AG09309 (cell line): ENCODE measurements at regions not wholly inside any gene's neighbourhood (a gene's known extent, or its start where the extent isn't known, plus 50 kb on each side); places are given as distances from the start of the nearest gene placed in this dataset.

ENCODE experiments used
- DNase-seq: peaks from one replicate; pipeline ENCODE4 v3.0.0-alpha.2; 2010; ENCODE audit warnings: low read depth
- H3K4me3 ChIP-seq: 2 replicates; pipeline ENCODE4 v1.5.1; 2011; ENCODE audit warnings: mild to moderate bottlenecking, low read depth, low read length, moderate library complexity; ENCODE audit not compliant: control insufficient read depth
- CTCF ChIP-seq: IDR thresholded peaks from 2 replicates; pipeline ENCODE4 v1.5.1; 2011; ENCODE audit warnings: mild to moderate bottlenecking, low read depth, low read length, inconsistent platforms; ENCODE audit not compliant: insufficient read depth, control insufficient read depth; ENCODE audit errors: missing control alignments

GRCh38 chr19:33887891-33888290, 91.2 kb downstream of the KCTD15 start:
- H3K4me3 ChIP-seq: no peak overlapping the region
- no peak for TF ChIP-seq CTCF
- DNase-seq: no peak

GRCh38 chr19:33888665-33889064, 92.0 kb downstream of the KCTD15 start:
- DNase-seq: no peak
- TF ChIP-seq CTCF: no peak
- no peak overlapping the region for H3K4me3 ChIP-seq

GRCh38 chr19:33890569-33890968, 93.9 kb downstream of the KCTD15 start:
- no peak for TF ChIP-seq CTCF
- no peak overlapping the region for H3K4me3 ChIP-seq
- no peak for DNase-seq

GRCh38 chr19:33891773-33892172, 95.1 kb downstream of the KCTD15 start:
- TF ChIP-seq CTCF: no peak
- no peak for DNase-seq
- no peak overlapping the region for H3K4me3 ChIP-seq

- no peak for DNase-seq
- no peak overlapping the region for H3K4me3 ChIP-seq
- no peak for TF ChIP-seq CTCF
Observed at GRCh38 chr19:33894787-33895186, 98.1 kb downstream of the KCTD15 start.

GRCh38 chr19:33895366-33895765, 98.7 kb downstream of the KCTD15 start:
- no peak for TF ChIP-seq CTCF
- DNase-seq: no peak

GRCh38 chr19:33898062-33898677, 101.5 kb downstream of the KCTD15 start:
- TF ChIP-seq CTCF: no peak
- no peak overlapping the region for H3K4me3 ChIP-seq

More at GRCh38 chr19:33895366-33895765, 98.7 kb downstream of the KCTD15 start:
- H3K4me3 ChIP-seq: no peak overlapping the region

More at GRCh38 chr19:33898062-33898677, 101.5 kb downstream of the KCTD15 start:
- DNase-seq: no peak
